ENCODE measurements at regions not wholly inside any gene's neighbourhood (a gene's known extent, or its start where the extent isn't known, plus 50 kb on each side); places are given as distances from the start of the nearest gene placed in this dataset.

DNA sequence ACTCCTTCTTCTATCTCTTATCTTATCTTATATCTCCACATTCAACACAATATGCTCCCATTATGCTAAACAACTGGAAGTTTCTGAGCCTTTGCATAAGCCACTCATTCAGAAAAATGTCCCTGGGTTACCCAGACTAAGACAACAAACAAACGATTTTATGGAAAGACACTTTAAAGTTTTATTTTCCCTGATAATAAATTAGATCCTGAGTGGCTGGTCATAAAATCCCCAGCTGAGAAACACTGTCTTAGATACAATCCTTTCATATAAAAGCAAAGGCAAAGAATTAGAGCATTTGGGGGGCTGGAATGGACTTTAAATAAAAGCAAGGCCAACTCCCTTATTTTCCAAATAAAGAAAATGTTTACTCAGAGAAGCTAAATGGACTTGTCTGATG is 322.3 kb downstream of the GBE1 start:
- TF ChIP-seq, protein P1, sequence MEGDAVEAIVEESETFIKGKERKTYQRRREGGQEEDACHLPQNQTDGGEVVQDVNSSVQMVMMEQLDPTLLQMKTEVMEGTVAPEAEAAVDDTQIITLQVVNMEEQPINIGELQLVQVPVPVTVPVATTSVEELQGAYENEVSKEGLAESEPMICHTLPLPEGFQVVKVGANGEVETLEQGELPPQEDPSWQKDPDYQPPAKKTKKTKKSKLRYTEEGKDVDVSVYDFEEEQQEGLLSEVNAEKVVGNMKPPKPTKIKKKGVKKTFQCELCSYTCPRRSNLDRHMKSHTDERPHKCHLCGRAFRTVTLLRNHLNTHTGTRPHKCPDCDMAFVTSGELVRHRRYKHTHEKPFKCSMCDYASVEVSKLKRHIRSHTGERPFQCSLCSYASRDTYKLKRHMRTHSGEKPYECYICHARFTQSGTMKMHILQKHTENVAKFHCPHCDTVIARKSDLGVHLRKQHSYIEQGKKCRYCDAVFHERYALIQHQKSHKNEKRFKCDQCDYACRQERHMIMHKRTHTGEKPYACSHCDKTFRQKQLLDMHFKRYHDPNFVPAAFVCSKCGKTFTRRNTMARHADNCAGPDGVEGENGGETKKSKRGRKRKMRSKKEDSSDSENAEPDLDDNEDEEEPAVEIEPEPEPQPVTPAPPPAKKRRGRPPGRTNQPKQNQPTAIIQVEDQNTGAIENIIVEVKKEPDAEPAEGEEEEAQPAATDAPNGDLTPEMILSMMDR (IDR thresholded peaks at IDR 0.05; ENCODE audit: insufficient read depth, missing control alignments): no peak
- DNase-seq (ENCODE audit: insufficient read length, low spot score): no peak
- FAIRE-seq: no peak

DNA sequence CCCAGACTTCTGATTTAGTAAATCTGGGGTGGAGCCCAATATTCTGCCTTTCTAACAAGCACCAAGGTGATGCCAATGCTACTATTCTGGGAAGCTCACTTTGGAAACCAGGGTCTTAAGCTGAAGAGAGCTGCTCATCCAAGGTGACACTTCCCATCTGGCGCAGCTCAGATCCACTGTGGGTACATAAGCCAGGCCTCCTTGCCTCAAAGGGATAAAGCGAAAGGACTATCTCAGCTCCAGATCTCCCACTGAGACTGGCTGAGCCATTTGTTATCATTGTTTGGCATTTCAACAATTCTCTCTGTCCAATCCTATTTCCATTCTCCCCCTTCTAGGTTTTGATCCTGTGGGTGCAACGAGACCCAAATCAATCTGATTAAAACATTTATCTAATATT is 323.8 kb downstream of the GBE1 start:
- FAIRE-seq: peak; percentile 88
- TF ChIP-seq, protein P1 (IDR thresholded peaks at IDR 0.05; ENCODE audit: insufficient read depth, missing control alignments): no peak
- peak; percentile 17 for DNase-seq (ENCODE audit: insufficient read length, low spot score)

DNA sequence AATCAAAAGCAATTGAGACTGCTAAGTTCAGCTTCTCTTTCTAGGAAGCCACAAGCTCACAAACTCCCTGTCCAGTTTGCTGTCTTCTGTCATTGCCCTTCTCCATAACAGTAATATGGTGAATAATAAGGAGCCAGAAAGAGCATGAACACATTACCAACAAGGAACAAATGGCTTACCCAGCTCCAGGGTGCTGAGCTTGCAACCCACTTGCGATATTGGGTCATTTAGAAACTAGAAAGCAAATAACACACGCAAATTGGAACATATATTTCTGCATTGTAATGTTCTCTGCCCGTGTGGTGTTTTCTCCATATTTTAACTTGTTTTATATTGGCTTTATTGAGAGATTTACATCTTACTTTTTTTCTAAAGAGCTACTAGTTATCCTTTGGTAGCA is 325.3 kb downstream of the GBE1 start:
- TF ChIP-seq, protein P1 (IDR thresholded peaks at IDR 0.05; ENCODE audit: insufficient read depth, missing control alignments): no peak
- FAIRE-seq: no peak
- no peak for DNase-seq (ENCODE audit: insufficient read length, low spot score)

DNA sequence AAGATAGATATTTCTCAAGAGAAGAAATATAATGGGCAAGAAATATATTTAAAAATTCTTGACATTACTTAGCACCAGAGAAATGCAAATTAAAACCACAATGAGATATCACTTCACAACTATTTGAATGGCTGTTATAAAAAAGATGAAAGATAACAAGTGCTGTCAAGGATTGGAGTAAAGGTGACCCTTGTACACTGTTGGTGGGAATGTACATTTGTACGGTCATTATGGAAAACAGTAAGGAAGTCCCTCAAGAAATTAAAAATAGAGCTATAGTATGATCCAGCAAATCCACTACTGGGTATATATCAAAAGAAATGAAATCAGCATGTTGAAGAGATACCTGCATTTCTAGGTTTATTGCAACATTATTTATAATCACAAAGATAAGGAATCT is 326.4 kb downstream of the GBE1 start:
- DNase-seq (ENCODE audit: insufficient read length, low spot score) (no peak), FAIRE-seq (peak; percentile 60)
- TF ChIP-seq, protein P1 (IDR thresholded peaks at IDR 0.05; ENCODE audit: insufficient read depth, missing control alignments): no peak

DNA sequence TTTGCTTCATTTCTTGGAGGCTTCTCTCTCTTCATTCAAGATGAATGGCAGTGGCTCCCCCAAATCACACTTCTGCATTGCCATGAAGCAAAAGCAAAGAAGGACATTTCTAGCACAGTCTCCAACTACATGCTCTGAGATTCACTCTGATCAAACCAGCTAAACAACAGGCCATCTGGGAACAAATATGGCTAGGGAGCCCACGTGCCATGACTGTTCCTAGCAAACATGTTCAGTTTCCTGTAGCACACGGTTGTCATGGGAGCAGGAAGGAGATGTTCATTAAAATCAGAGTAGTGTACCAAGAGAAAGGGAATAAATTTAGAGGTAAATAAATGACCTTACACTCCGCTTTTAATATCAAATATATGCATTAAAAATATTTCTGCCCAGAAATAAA is 327.3 kb downstream of the GBE1 start:
- DNase-seq (ENCODE audit: insufficient read length, low spot score) (no peak), FAIRE-seq (no peak)
- TF ChIP-seq, protein P1 (IDR thresholded peaks at IDR 0.05; ENCODE audit: insufficient read depth, missing control alignments): no peak

DNA sequence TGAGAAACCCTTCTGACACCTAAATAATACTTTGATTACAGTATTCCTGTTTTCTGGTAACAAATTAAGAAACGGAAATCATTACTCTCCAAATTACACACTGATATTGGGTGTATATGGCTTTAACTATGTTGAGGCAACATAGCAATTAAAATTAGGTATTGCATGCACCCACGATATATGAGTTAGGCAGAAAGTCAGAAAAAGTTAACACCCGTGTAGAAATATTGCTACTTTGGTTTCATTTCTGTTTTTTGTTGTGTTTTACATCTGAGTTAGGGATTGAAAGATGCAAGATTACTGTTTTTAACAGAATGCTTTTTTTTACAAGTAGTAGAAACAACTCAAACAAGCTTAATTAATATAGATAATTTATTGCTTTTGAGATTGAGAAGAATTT is 327.8 kb downstream of the GBE1 start:
- TF ChIP-seq, protein P1 (IDR thresholded peaks at IDR 0.05; ENCODE audit: insufficient read depth, missing control alignments): no peak
- FAIRE-seq (no peak), DNase-seq (ENCODE audit: insufficient read length, low spot score) (no peak)

DNA sequence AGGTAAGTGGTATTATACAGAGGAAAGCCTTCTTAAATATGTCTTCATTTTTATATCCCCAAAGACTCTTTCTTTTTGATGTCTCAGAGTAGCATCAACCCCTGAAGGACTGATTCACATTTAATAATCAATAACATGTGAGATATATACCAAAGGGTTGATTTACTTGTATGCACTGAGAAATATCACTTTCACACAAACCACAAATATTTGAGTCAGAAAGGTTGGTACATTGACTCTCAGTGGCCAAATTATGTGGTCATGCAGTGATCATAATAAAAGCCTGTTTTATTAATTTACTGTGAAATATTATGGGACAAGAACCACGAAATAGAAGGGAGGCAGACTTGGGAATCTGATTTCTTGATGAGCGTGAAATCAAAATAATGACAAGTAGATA is 329.0 kb downstream of the GBE1 start:
- FAIRE-seq: no peak
- DNase-seq (ENCODE audit: insufficient read length, low spot score): no peak
- TF ChIP-seq, protein P1 (IDR thresholded peaks at IDR 0.05; ENCODE audit: insufficient read depth, missing control alignments): no peak
